ENCODE measurements at regions not wholly inside any gene's neighbourhood (a gene's known extent, or its start where the extent isn't known, plus 50 kb on each side); places are given as distances from the start of the nearest gene placed in this dataset.

DNA sequence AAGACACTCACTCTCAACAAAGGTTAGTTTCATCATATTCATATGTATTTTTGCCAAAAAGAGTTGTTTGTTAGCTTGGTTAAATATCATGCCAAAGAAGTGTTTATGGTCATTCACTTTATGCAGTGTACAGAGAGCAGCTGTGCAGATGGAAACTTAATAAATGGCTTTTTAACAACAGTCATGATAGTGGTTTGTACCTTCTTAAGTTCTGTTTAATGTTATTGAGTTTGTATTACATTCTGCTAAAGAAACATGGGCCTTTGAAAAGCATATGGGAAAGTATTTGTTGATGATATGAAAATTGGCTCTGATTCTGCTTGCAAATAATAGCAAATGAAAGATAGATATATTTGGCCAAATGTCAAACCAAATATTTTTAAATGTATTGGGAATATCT, 607.3 kb downstream of the NCAM2 start:
- intact Hi-C loops (cut with DNase I, micrococcal nuclease) = no loop called here
- ATAC-seq (no peak), DNase-seq (no peak)

- intact Hi-C loops (cut with DNase I, micrococcal nuclease) = no loop called here
- DNase-seq (no peak), ATAC-seq (no peak)
These were observed 607.8 kb downstream of the NCAM2 start for GRCh38 chr21:21606041-21606440.

DNA sequence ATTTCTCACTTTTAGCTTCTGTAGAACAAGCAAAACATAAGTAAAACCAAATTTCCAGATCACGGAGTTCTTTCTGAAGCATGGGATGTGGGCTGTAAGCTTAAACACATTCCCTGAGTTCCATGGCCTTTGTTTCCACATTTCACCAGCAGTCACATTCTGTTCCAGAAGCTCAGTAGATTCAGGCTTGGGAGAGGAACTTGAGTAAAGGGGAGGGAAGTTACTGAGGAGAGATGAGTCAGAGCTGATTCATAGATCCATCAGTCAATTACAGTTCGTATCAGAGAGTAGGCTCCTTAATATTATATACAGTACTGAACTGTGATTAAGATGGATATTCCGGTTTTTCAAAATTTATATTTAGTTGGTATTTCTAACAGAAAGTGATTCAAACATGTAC, 614.3 kb downstream of the NCAM2 start:
- intact Hi-C loops (cut with DNase I, micrococcal nuclease) = no loop called here
- DNase-seq (no peak), ATAC-seq (no peak)

- no peak for DNase-seq
- no peak for ATAC-seq
- intact Hi-C loops (cut with DNase I, micrococcal nuclease) = no loop called here
These were observed 616.8 kb downstream of the NCAM2 start for GRCh38 chr21:21614966-21615365.

GRCh38 chr21:21622460-21623234, 624.4 kb downstream of the NCAM2 start:
- intact Hi-C loops (cut with DNase I, micrococcal nuclease) = no loop called here

GRCh38 chr21:21624674-21625073, 626.5 kb downstream of the NCAM2 start:
- intact Hi-C loops (cut with DNase I, micrococcal nuclease) = no loop called here
- ATAC-seq = no peak
- DNase-seq = no peak

More at GRCh38 chr21:21622460-21623234, 624.4 kb downstream of the NCAM2 start:
- no peak for DNase-seq
- no peak for ATAC-seq

- DNase-seq (peak in 1 of 2 donors; percentile 2), ATAC-seq (no peak)
- intact Hi-C loops (cut with DNase I, micrococcal nuclease) = no loop called here
These were observed 633.8 kb downstream of the NCAM2 start for GRCh38 chr21:21631961-21632360.

GRCh38 chr21:21632926-21633325, 634.7 kb downstream of the NCAM2 start:
- ATAC-seq (no peak), DNase-seq (no peak)
- intact Hi-C loops (cut with DNase I, micrococcal nuclease) = no loop called here

- intact Hi-C loops (cut with DNase I, micrococcal nuclease) = no loop called here
- no peak for ATAC-seq
- no peak for DNase-seq
These were observed 663.5 kb downstream of the NCAM2 start for GRCh38 chr21:21661741-21662140.

- intact Hi-C loops (cut with DNase I, micrococcal nuclease) = no loop called here
- ATAC-seq (no peak), DNase-seq (no peak)
These were observed 664.6 kb downstream of the NCAM2 start for GRCh38 chr21:21662776-21663175.

DNA sequence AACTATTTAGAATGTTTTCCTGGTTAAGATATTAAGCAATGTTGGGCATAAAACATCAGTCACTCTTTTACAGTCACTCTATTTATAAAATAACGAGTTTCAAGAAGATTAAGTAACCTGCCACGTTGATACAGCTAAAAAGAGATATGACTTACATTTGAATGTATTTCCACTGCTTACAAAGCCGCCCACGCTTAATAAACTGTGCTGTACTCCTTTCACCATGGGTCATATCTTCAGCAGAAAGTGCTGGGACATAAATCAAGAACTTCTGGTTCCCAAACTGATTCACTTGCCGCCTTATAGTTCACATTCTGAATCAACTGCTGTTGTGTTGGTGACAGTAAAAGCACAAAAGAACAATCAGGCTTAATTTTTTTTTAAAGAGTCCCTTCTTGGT, 666.7 kb downstream of the NCAM2 start:
- ATAC-seq = no peak
- intact Hi-C loops (cut with DNase I, micrococcal nuclease) = no loop called here

GRCh38 chr21:21666689-21667088, 668.5 kb downstream of the NCAM2 start:
- no peak for DNase-seq
- no peak for ATAC-seq
- intact Hi-C loops (cut with DNase I, micrococcal nuclease) = no loop called here

More for the DNA sequence above, 666.7 kb downstream of the NCAM2 start:
- DNase-seq = no peak

- DNase-seq (no peak), ATAC-seq (no peak)
- intact Hi-C loops (cut with DNase I, micrococcal nuclease) = no loop called here
These were observed 670.0 kb downstream of the NCAM2 start for GRCh38 chr21:21668198-21668597.

DNA sequence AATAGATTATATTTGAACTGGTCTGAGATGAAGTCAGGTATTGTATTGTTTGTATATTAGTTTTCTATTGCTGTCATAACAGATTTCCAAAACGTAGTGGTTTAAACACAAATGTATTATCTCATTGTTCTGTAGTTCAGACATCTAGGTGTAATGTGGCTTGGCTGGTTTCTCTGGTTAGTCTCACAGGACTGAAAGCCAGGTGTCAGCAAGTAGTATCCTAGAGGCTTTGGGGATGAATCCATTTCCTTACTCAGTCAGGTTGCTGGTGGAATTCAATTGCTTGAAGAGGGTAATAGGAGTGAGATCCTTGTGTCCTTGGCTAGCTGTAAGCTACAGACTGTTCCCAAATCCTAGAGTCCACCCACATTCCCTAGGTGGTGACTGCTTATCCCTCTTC, 675.8 kb downstream of the NCAM2 start:
- ATAC-seq (no peak), DNase-seq (no peak)
- intact Hi-C loops (cut with DNase I, micrococcal nuclease) = no loop called here

DNA sequence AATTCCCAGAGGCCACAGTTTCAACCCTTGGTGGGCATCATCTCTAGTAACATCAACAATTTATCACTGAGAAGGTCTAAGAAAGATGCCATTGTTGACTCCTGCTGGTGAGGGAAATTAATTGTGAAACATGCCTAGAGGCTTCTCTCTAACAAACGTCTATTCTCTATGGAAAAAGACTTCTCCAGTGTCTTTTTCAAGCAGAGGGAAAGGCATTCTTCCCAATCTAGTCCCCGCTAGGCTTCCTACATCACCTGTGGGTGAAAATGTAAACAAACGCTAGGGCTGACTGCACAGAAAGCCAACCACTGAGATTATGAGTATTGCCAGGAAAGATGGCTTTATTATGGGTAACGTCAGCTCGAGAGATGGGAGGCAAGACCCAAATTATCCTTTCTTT, 677.4 kb downstream of the NCAM2 start:
- no peak for ATAC-seq
- intact Hi-C loops (cut with DNase I, micrococcal nuclease) = no loop called here
- DNase-seq = no peak

DNA sequence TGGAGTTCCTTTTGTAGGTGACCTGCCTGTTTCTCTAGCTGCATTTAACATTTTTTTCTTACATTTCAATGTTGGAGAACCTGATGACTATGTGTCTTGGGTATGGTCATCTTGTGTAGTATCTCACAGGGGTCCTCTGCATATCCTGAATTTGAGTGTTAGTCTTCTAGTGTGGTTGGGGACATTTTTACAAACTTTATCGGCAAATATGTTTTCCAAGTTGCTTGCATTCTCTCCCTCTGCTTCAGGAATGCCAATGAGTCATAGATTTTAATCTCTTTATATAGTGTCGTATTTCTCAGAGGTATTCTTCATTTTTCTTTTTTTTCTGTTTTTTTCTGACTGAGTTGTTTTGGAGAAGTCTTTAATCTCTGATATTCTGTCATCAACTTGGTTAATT, 684.0 kb downstream of the NCAM2 start:
- ATAC-seq (no peak), DNase-seq (no peak)
- intact Hi-C loops (cut with DNase I, micrococcal nuclease) = no loop called here

GRCh38 chr21:21688889-21689288, 690.7 kb downstream of the NCAM2 start:
- intact Hi-C loops (cut with DNase I, micrococcal nuclease) = no loop called here
- DNase-seq = no peak
- no peak for ATAC-seq

- DNase-seq (no peak), ATAC-seq (no peak)
- intact Hi-C loops (cut with DNase I, micrococcal nuclease) = no loop called here
These were observed 692.0 kb downstream of the NCAM2 start for GRCh38 chr21:21690068-21690665.

DNA sequence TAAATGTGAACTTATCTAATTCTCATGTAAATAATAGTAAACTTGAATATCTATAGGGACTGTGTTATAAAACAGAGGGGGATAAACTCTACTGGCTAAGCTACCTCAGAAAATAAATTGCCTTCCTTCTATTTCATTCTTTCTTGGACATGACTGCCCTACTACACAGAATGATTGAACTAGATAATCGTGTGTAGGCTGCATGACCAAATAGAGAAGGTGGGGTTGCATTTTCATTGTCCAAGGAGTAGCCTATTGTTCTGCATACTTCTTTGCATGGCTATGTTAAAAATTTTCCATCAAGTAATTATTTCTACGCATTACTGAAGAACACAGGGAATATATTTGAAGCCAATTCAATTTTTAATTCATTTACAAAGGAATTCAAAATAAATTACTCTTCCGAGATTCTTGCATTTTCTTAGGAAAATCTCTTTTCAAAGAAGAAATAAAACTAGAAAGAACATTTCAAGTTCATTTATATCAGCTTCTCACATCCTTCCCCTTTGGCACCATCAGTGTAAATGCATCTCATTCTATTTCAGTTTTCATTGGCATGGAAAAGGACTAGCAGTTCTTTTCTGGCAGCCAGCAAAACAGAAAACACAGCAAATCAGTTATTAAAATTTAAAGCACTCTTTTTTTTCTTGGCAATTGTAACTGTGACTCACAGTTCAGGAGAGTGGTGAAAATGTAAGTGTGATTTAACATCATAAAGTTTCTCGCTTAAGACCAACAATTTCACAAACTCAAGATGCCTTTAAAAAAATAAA, 714.7 kb downstream of the NCAM2 start:
- DNase-seq (no peak), ATAC-seq (no peak)
- intact Hi-C loops (cut with DNase I, micrococcal nuclease) = no loop called here

GRCh38 chr21:21713651-21714180, 715.5 kb downstream of the NCAM2 start:
- no peak for ATAC-seq
- no peak for DNase-seq
- intact Hi-C loops (cut with DNase I, micrococcal nuclease) = no loop called here

Data from left colon (tissue), 2 donors.